CD4-positive, alpha-beta T cell (primary cell): ENCODE measurements at regions not wholly inside any gene's neighbourhood (a gene's known extent, or its start where the extent isn't known, plus 50 kb on each side); places are given as distances from the start of the nearest gene placed in this dataset.

Experiments used
- ATAC-seq: fragments of 200-7000 bp; cut with Tn5 transposase; one replicate; pipeline ENCODE4 v1.10.0; 2022; ENCODE audit warnings: mild to moderate bottlenecking; ENCODE audit not compliant: poor library complexity
- CTCF ChIA-PET: fragments of 350-600 bp; sonication (Branson Sonifier 250); formaldehyde crosslinking; loops from one replicate; lab custom pipeline; 2021; ENCODE audit warnings: antibody characterized with exemption, inconsistent platforms; lab: Charles Lee
- POLR2A ChIA-PET: fragments of 350-600 bp; sonication (Branson Sonifier 250); formaldehyde crosslinking; loops from one replicate; lab custom pipeline; 2021; ENCODE audit warnings: antibody characterized with exemption, inconsistent platforms; lab: Charles Lee
- DNase-seq, 14 experiments: peaks; one replicate each; pipeline ENCODE4 v3.0.0-alpha.2; 2013 to 2020; ENCODE audit warnings: mixed read lengths in 2 of 14
- H3K27ac ChIP-seq, 2 donors: one replicate each; pipeline versions ENCODE4 v1.5.1 to v1.7.0; 2013; ENCODE audit warnings: low read length in 2 of 2, low read depth in 1 of 2, mild to moderate bottlenecking in 1 of 2
- H3K27me3 ChIP-seq, 2 experiments: 1 replicate in 1 of 2; 2 replicates in 1 of 2; pipeline versions ENCODE4 v1.6.1 to v1.7.0; 2013; ENCODE audit warnings: low read length in 2 of 2, control low read depth in 1 of 2, mild to moderate bottlenecking in 1 of 2, moderate library complexity in 1 of 2; ENCODE audit not compliant: insufficient read depth in 2 of 2, control insufficient read depth in 1 of 2
- H3K36me3 ChIP-seq: one replicate; pipeline ENCODE4 v1.6.1; 2013; ENCODE audit warnings: low read length, control low read depth; ENCODE audit not compliant: insufficient read depth
- H3K4me1 ChIP-seq: one replicate; pipeline ENCODE4 v1.6.1; 2013; ENCODE audit warnings: low read length, control low read depth; ENCODE audit not compliant: insufficient read depth
- H3K4me3 ChIP-seq: one replicate; pipeline ENCODE4 v1.5.1; 2013; ENCODE audit warnings: mild to moderate bottlenecking, low read length, moderate library complexity
- H3K9me3 ChIP-seq, 2 experiments: 1 replicate in 1 of 2; 2 replicates in 1 of 2; pipeline versions ENCODE4 v1.6.1 to v1.7.0; 2013; ENCODE audit warnings: low read length in 2 of 2, mild to moderate bottlenecking in 2 of 2, control low read depth in 1 of 2, moderate library complexity in 1 of 2; ENCODE audit not compliant: control insufficient read depth in 1 of 2, insufficient read depth in 1 of 2
- H3K27ac Mint-ChIP-seq: one replicate; pipeline ENCODE4 v1.8.0; 2020; ENCODE audit warnings: mixed read lengths
- H3K27me3 Mint-ChIP-seq: one replicate; pipeline ENCODE4 v1.8.0; 2021; ENCODE audit warnings: mixed read lengths
- H3K36me3 Mint-ChIP-seq: one replicate; pipeline ENCODE4 v1.8.0; 2021; ENCODE audit warnings: low read depth, mixed read lengths
- H3K4me1 Mint-ChIP-seq: one replicate; pipeline ENCODE4 v1.8.0; 2021; ENCODE audit warnings: low read depth, mixed read lengths
- H3K4me3 Mint-ChIP-seq: one replicate; pipeline ENCODE4 v1.8.0; 2020; ENCODE audit warnings: mild to moderate bottlenecking, mixed read lengths
- H3K9me3 Mint-ChIP-seq: one replicate; pipeline ENCODE4 v1.8.0; 2020; ENCODE audit warnings: mixed read lengths
- intact Hi-C, 2 experiments: fragments of 100-400 bp; cut with DNase I in 1 of 2; cut with micrococcal nuclease in 1 of 2; formaldehyde crosslinking; loops; one replicate each; pipeline versions ENCODE4 v1.15.1 to v1.9.0; 2023 to 2025; cut with DNase I, micrococcal nuclease
- TF ChIP-seq, protein P1 (sequence below): fragments of 200-600 bp; IDR thresholded peaks from one replicate; pipeline ENCODE4 v1.8.0; 2022; ENCODE audit warnings: antibody characterized with exemption, mild to moderate bottlenecking

DNA sequence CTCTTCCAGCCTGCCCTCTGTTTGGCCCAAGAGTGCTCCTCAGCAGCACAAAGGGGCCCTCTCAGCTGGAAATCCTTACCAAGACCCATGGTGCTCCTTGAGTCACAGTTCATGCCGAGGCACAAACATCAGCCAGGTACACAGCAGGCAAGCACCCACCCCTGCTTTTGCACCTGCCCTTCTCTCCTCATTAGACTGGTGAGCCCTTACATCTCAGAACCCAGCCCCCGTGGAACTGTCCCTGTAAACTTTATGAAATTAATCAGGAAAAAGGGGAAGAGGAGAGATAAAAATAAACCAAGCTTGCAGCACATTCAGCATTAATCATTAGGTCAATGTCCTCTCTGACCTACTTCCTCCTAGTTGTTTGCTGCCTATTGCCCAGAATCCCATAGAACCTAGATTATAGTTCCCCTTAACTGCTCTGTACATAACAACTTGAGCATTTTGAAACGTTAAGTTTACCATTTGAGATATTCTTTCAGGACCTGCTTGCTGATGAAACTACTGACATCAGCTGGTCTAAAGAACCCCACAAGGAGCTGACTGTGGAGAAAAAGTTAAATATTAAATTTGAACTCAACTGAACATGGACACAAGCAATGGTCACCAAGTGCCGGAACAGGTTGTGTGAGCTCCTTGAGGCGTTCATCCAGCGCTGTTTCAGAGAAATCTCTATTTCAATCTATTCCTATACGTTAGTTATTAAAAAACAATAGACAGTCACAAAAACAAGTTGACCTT lies 738.4 kb downstream of the MATN1 start:
- Mint-ChIP-seq H3K4me1 (no peaks in the 10 kb centered on the region), H3K27me3 (peaks cover 52% of the 10 kb centered on the region), H3K9me3 (peaks cover 4% of the 10 kb centered on the region), H3K27ac (no peak overlapping the region), H3K36me3 (no peaks in the 10 kb centered on the region), H3K4me3 (no peak overlapping the region)
- ATAC-seq, result no peak
- TF ChIP-seq, protein P1, sequence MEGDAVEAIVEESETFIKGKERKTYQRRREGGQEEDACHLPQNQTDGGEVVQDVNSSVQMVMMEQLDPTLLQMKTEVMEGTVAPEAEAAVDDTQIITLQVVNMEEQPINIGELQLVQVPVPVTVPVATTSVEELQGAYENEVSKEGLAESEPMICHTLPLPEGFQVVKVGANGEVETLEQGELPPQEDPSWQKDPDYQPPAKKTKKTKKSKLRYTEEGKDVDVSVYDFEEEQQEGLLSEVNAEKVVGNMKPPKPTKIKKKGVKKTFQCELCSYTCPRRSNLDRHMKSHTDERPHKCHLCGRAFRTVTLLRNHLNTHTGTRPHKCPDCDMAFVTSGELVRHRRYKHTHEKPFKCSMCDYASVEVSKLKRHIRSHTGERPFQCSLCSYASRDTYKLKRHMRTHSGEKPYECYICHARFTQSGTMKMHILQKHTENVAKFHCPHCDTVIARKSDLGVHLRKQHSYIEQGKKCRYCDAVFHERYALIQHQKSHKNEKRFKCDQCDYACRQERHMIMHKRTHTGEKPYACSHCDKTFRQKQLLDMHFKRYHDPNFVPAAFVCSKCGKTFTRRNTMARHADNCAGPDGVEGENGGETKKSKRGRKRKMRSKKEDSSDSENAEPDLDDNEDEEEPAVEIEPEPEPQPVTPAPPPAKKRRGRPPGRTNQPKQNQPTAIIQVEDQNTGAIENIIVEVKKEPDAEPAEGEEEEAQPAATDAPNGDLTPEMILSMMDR, result no peak
- Histone ChIP-seq H3K27ac (no peak overlapping the region), H3K27me3 (peaks cover 0 to 10% of the 10 kb centered on the region in 2 experiments), H3K4me3 (no peak overlapping the region), H3K4me1 (no peaks in the 10 kb centered on the region), H3K36me3 (no peaks in the 10 kb centered on the region), H3K9me3 (peaks cover 0 to 6% of the 10 kb centered on the region in 2 experiments)
- ChIA-PET CTCF (no interaction called here), POLR2A (no interaction called here)
- intact Hi-C loops, result no loop called here
- DNase-seq, result no peak

DNA sequence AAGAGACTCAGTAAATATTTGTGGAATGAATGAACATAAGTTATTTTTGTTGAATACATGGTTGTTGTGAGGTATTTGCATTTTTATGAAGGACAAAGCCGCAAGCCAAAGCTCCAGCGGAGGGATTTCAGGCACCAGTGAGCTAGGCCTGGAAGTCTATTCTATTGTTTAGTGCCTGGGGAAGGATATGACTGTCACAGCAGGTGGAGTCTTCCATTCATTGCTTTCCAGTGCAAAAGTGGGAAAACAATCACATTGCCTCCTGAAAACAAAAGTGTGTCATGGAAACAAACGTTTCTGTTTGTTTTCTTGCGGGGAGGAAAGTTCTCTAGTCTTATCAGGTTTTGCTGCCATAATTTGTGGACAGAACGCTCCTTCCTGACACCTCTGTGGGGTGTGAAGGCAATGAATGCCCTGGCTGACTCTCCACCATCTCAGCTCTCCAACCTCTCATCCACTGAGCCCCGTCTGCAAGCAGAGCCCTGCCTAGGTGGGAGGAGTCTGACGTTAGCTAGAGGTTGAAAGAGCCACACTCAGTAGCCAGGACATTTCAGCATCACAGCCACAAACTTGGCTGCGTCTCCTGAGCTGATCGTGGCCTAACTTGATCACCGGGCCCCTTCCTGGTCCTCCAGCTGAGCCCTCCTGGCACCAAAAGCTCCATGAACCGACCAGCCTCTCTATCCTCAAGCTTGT lies 739.1 kb downstream of the MATN1 start:
- peaks cover 49% of the 10 kb centered on the region for H3K27me3 Mint-ChIP-seq
- H3K4me1 Mint-ChIP-seq, result no peaks in the 10 kb centered on the region

GRCh38 chr1:29983321-29983720 lies 740.1 kb downstream of the MATN1 start:
- H3K9me3 ChIP-seq, result peaks cover 0 to 6% of the 10 kb centered on the region in 2 experiments
- H3K27me3 ChIP-seq, result peaks cover 0 to 10% of the 10 kb centered on the region in 2 experiments
- H3K4me1 ChIP-seq, result no peaks in the 10 kb centered on the region
- no peaks in the 10 kb centered on the region for H3K4me1 Mint-ChIP-seq
- H3K4me3 Mint-ChIP-seq, result no peak overlapping the region
- H3K27ac Mint-ChIP-seq, result no peak overlapping the region
- TF ChIP-seq, protein P1, result no peak
- intact Hi-C loops, result no loop called here
- no peak overlapping the region for H3K4me3 ChIP-seq
- DNase-seq (no peak), ATAC-seq (no peak)
- ChIA-PET CTCF (no interaction called here), POLR2A (no interaction called here)
- no peaks in the 10 kb centered on the region for H3K36me3 Mint-ChIP-seq
- H3K27me3 Mint-ChIP-seq, result peaks cover 45% of the 10 kb centered on the region
- H3K9me3 Mint-ChIP-seq, result peaks cover 4% of the 10 kb centered on the region
- H3K27ac ChIP-seq, result no peak overlapping the region
- no peaks in the 10 kb centered on the region for H3K36me3 ChIP-seq

More for the DNA sequence above, 739.1 kb downstream of the MATN1 start:
- H3K36me3 ChIP-seq, result no peaks in the 10 kb centered on the region
- ChIA-PET POLR2A (no interaction called here), CTCF (no interaction called here)
- Mint-ChIP-seq H3K27ac (no peak overlapping the region), H3K36me3 (no peaks in the 10 kb centered on the region), H3K9me3 (peaks cover 4% of the 10 kb centered on the region), H3K4me3 (no peak overlapping the region)
- ATAC-seq (no peak), DNase-seq (no peak)
- TF ChIP-seq, protein P1, result no peak
- no peak overlapping the region for H3K27ac ChIP-seq
- H3K27me3 ChIP-seq, result peaks cover 0 to 10% of the 10 kb centered on the region in 2 experiments
- H3K9me3 ChIP-seq, result peaks cover 0 to 6% of the 10 kb centered on the region in 2 experiments
- H3K4me1 ChIP-seq, result no peaks in the 10 kb centered on the region
- no peak overlapping the region for H3K4me3 ChIP-seq
- intact Hi-C loops, result no loop called here
